Hepatocyte (in vitro differentiated cells): ENCODE measurements at regions not wholly inside any gene's neighbourhood (a gene's known extent, or its start where the extent isn't known, plus 50 kb on each side); places are given as distances from the start of the nearest gene placed in this dataset.

Experiments
- DNase-seq: peaks from one replicate; pipeline ENCODE4 v3.0.0-alpha.2; 2016; ENCODE audit warnings: low spot score
- H2AFZ ChIP-seq: fragments of 200-600 bp; sonication (generic); 2 replicates; pipeline ENCODE4 v1.6.0; 2016; ENCODE audit warnings: antibody characterized with exemption, mild to moderate bottlenecking
- H3K27ac ChIP-seq: fragments of 200-600 bp; sonication (generic); 2 replicates; pipeline ENCODE4 v1.5.1; 2016; ENCODE audit warnings: mild to moderate bottlenecking
- H3K27me3 ChIP-seq: fragments of 200-600 bp; sonication (generic); 2 replicates; pipeline ENCODE4 v1.6.1; 2016
- H3K36me3 ChIP-seq: fragments of 200-600 bp; sonication (generic); replicated peaks from 2 replicates; pipeline ENCODE4 v1.5.1; 2016; ENCODE audit warnings: low read depth; ENCODE audit not compliant: insufficient read depth
- H3K4me1 ChIP-seq: fragments of 200-600 bp; sonication (generic); 2 replicates; pipeline ENCODE4 v1.5.1; 2016; ENCODE audit warnings: mild to moderate bottlenecking, moderate library complexity; ENCODE audit not compliant: insufficient read depth
- H3K4me2 ChIP-seq: fragments of 200-600 bp; sonication (generic); 2 replicates; pipeline ENCODE4 v1.6.0; 2016
- H3K4me3 ChIP-seq: fragments of 200-600 bp; sonication (generic); 2 replicates; pipeline ENCODE4 v1.5.1; 2016; ENCODE audit warnings: mild to moderate bottlenecking
- H3K79me2 ChIP-seq: fragments of 200-600 bp; sonication (generic); 2 replicates; pipeline ENCODE4 v1.6.0; 2017; ENCODE audit warnings: mild to moderate bottlenecking
- H3K9me2 ChIP-seq: fragments of 200-600 bp; sonication (generic); replicated peaks from 2 replicates; pipeline ENCODE4 v1.6.0; 2017; ENCODE audit warnings: mild to moderate bottlenecking; ENCODE audit not compliant: insufficient read depth
- H3K9me3 ChIP-seq: fragments of 200-600 bp; sonication (generic); 2 replicates; pipeline ENCODE4 v1.5.1; 2016; ENCODE audit warnings: low read depth, mild to moderate bottlenecking
- H4K20me1 ChIP-seq: fragments of 200-600 bp; sonication (generic); 2 replicates; pipeline ENCODE4 v1.6.0; 2016; ENCODE audit warnings: mild to moderate bottlenecking; ENCODE audit not compliant: insufficient read depth, poor library complexity, severe bottlenecking
- CTCF ChIP-seq: fragments of 200-600 bp; sonication (generic); IDR thresholded peaks from 2 replicates; pipeline ENCODE4 v1.5.1; 2016; ENCODE audit warnings: antibody characterized with exemption, mild to moderate bottlenecking; ENCODE audit not compliant: poor library complexity
- EZH2 ChIP-seq: fragments of 200-600 bp; sonication (generic); IDR thresholded peaks from 2 replicates; pipeline ENCODE4 v1.6.1; 2016; ENCODE audit warnings: antibody characterized with exemption, mild to moderate bottlenecking, borderline replicate concordance
- EZH2phosphoT487 ChIP-seq: fragments of 200-600 bp; sonication (generic); IDR thresholded peaks from one replicate; pipeline ENCODE4 v1.6.1; 2018; ENCODE audit warnings: antibody characterized with exemption, mild to moderate bottlenecking, low read depth, moderate library complexity; ENCODE audit not compliant: unreplicated experiment, severe bottlenecking
- WGBS: methylation state at CpG from one replicate; pipeline ENCODE4 v1.1.6; 2016; ENCODE audit warnings: low lambda C conversion rate; ENCODE audit errors: missing lambda C conversion rate; 5-methylcytosine and 5-hydroxymethylcytosine counted together

- Histone ChIP-seq H3K4me2 (no peak overlapping the region), H4K20me1 (no peaks in the 10 kb centered on the region), H3K79me2 (no peaks in the 10 kb centered on the region), H3K9me2 (no peaks in the 10 kb centered on the region), H3K27me3 (no peaks in the 10 kb centered on the region), H3K9me3 (no peaks in the 10 kb centered on the region), H3K27ac (no peak overlapping the region), H3K4me1 (no peaks in the 10 kb centered on the region), H3K36me3 (no peaks in the 10 kb centered on the region), H2AFZ (no peak overlapping the region), H3K4me3 (no peak overlapping the region)
- no peak for DNase-seq
- TF ChIP-seq EZH2phosphoT487 (no peak), EZH2 (no peak), CTCF (no peak)
- WGBS = 92% methylated on average over 7 of the region's 7 CpGs
These were observed 306.0 kb downstream of the RNF144B start for GRCh38 chr6:18692929-18693685.

- H3K4me2 ChIP-seq = no peak overlapping the region
- H3K79me2 ChIP-seq = no peaks in the 10 kb centered on the region
- H3K4me3 ChIP-seq = no peak overlapping the region
- no peak overlapping the region for H3K27ac ChIP-seq
- H3K27me3 ChIP-seq = no peaks in the 10 kb centered on the region
- no peak for TF ChIP-seq EZH2phosphoT487
- no peaks in the 10 kb centered on the region for H3K36me3 ChIP-seq
- no peaks in the 10 kb centered on the region for H3K4me1 ChIP-seq
- H2AFZ ChIP-seq = no peak overlapping the region
- no peaks in the 10 kb centered on the region for H3K9me2 ChIP-seq
- no peaks in the 10 kb centered on the region for H3K9me3 ChIP-seq
- DNase-seq = no peak
- H4K20me1 ChIP-seq = no peaks in the 10 kb centered on the region
- 91% methylated on average over 6 of the region's 6 CpGs for WGBS
These were observed 306.7 kb downstream of the RNF144B start for GRCh38 chr6:18693881-18694280.

- H3K4me3 ChIP-seq = no peak overlapping the region
- no peaks in the 10 kb centered on the region for H3K9me2 ChIP-seq
- TF ChIP-seq CTCF (no peak), EZH2phosphoT487 (no peak), EZH2 (no peak)
- no peaks in the 10 kb centered on the region for H4K20me1 ChIP-seq
- 78% methylated on average over 3 of the region's 3 CpGs for WGBS
- no peak overlapping the region for H3K4me2 ChIP-seq
- no peak overlapping the region for H2AFZ ChIP-seq
- H3K79me2 ChIP-seq = no peaks in the 10 kb centered on the region
- no peak for DNase-seq
- no peaks in the 10 kb centered on the region for H3K27me3 ChIP-seq
- H3K4me1 ChIP-seq = no peaks in the 10 kb centered on the region
- H3K36me3 ChIP-seq = no peaks in the 10 kb centered on the region
- H3K27ac ChIP-seq = no peak overlapping the region
- no peaks in the 10 kb centered on the region for H3K9me3 ChIP-seq
These were observed 316.4 kb downstream of the RNF144B start for GRCh38 chr6:18703546-18703945.

- H3K9me2 ChIP-seq = no peaks in the 10 kb centered on the region
- 69% methylated on average over 6 of the region's 6 CpGs for WGBS
These were observed 320.7 kb downstream of the RNF144B start for GRCh38 chr6:18707714-18708439.

More at GRCh38 chr6:18707714-18708439, 320.7 kb downstream of the RNF144B start:
- no peaks in the 10 kb centered on the region for H3K4me1 ChIP-seq
- H3K4me3 ChIP-seq = no peak overlapping the region
- H4K20me1 ChIP-seq = no peaks in the 10 kb centered on the region
- no peaks in the 10 kb centered on the region for H3K79me2 ChIP-seq
- no peak overlapping the region for H2AFZ ChIP-seq
- no peak for TF ChIP-seq EZH2phosphoT487
- no peak for TF ChIP-seq EZH2
- no peak for TF ChIP-seq CTCF
- no peak for DNase-seq
- no peak overlapping the region for H3K4me2 ChIP-seq
- H3K27ac ChIP-seq = no peak overlapping the region
- H3K27me3 ChIP-seq = no peaks in the 10 kb centered on the region
- no peaks in the 10 kb centered on the region for H3K36me3 ChIP-seq
- H3K9me3 ChIP-seq = no peaks in the 10 kb centered on the region
